Hepatocyte (in vitro differentiated cells): ENCODE measurements at regions not wholly inside any gene's neighbourhood (a gene's known extent, or its start where the extent isn't known, plus 50 kb on each side); places are given as distances from the start of the nearest gene placed in this dataset.

Source experiments
- DNase-seq: peaks from one replicate; pipeline ENCODE4 v3.0.0-alpha.2; 2016; ENCODE audit warnings: low spot score
- H2AFZ ChIP-seq: fragments of 200-600 bp; sonication (generic); 2 replicates; pipeline ENCODE4 v1.6.0; 2016; ENCODE audit warnings: antibody characterized with exemption, mild to moderate bottlenecking
- H3K27ac ChIP-seq: fragments of 200-600 bp; sonication (generic); 2 replicates; pipeline ENCODE4 v1.5.1; 2016; ENCODE audit warnings: mild to moderate bottlenecking
- H3K27me3 ChIP-seq: fragments of 200-600 bp; sonication (generic); 2 replicates; pipeline ENCODE4 v1.6.1; 2016
- H3K36me3 ChIP-seq: fragments of 200-600 bp; sonication (generic); replicated peaks from 2 replicates; pipeline ENCODE4 v1.5.1; 2016; ENCODE audit warnings: low read depth; ENCODE audit not compliant: insufficient read depth
- H3K4me1 ChIP-seq: fragments of 200-600 bp; sonication (generic); 2 replicates; pipeline ENCODE4 v1.5.1; 2016; ENCODE audit warnings: mild to moderate bottlenecking, moderate library complexity; ENCODE audit not compliant: insufficient read depth
- H3K4me2 ChIP-seq: fragments of 200-600 bp; sonication (generic); 2 replicates; pipeline ENCODE4 v1.6.0; 2016
- H3K4me3 ChIP-seq: fragments of 200-600 bp; sonication (generic); 2 replicates; pipeline ENCODE4 v1.5.1; 2016; ENCODE audit warnings: mild to moderate bottlenecking
- H3K79me2 ChIP-seq: fragments of 200-600 bp; sonication (generic); 2 replicates; pipeline ENCODE4 v1.6.0; 2017; ENCODE audit warnings: mild to moderate bottlenecking
- H3K9me2 ChIP-seq: fragments of 200-600 bp; sonication (generic); replicated peaks from 2 replicates; pipeline ENCODE4 v1.6.0; 2017; ENCODE audit warnings: mild to moderate bottlenecking; ENCODE audit not compliant: insufficient read depth
- H3K9me3 ChIP-seq: fragments of 200-600 bp; sonication (generic); 2 replicates; pipeline ENCODE4 v1.5.1; 2016; ENCODE audit warnings: low read depth, mild to moderate bottlenecking
- H4K20me1 ChIP-seq: fragments of 200-600 bp; sonication (generic); 2 replicates; pipeline ENCODE4 v1.6.0; 2016; ENCODE audit warnings: mild to moderate bottlenecking; ENCODE audit not compliant: insufficient read depth, poor library complexity, severe bottlenecking
- CTCF ChIP-seq: fragments of 200-600 bp; sonication (generic); IDR thresholded peaks from 2 replicates; pipeline ENCODE4 v1.5.1; 2016; ENCODE audit warnings: antibody characterized with exemption, mild to moderate bottlenecking; ENCODE audit not compliant: poor library complexity
- EZH2 ChIP-seq: fragments of 200-600 bp; sonication (generic); IDR thresholded peaks from 2 replicates; pipeline ENCODE4 v1.6.1; 2016; ENCODE audit warnings: antibody characterized with exemption, mild to moderate bottlenecking, borderline replicate concordance
- EZH2phosphoT487 ChIP-seq: fragments of 200-600 bp; sonication (generic); IDR thresholded peaks from one replicate; pipeline ENCODE4 v1.6.1; 2018; ENCODE audit warnings: antibody characterized with exemption, mild to moderate bottlenecking, low read depth, moderate library complexity; ENCODE audit not compliant: unreplicated experiment, severe bottlenecking
- WGBS: methylation state at CpG from one replicate; pipeline ENCODE4 v1.1.6; 2016; ENCODE audit warnings: low lambda C conversion rate; ENCODE audit errors: missing lambda C conversion rate; 5-methylcytosine and 5-hydroxymethylcytosine counted together

- 79% methylated on average over 1 of the region's 1 CpG for WGBS
- no peaks in the 10 kb centered on the region for H3K36me3 ChIP-seq
- H4K20me1 ChIP-seq: no peaks in the 10 kb centered on the region
- no peak overlapping the region for H2AFZ ChIP-seq
- no peak overlapping the region for H3K4me2 ChIP-seq
- TF ChIP-seq CTCF (no peak), EZH2 (no peak), EZH2phosphoT487 (no peak)
- H3K27me3 ChIP-seq: no peaks in the 10 kb centered on the region
- H3K4me1 ChIP-seq: no peaks in the 10 kb centered on the region
- no peaks in the 10 kb centered on the region for H3K9me3 ChIP-seq
- H3K4me3 ChIP-seq: no peak overlapping the region
- DNase-seq: no peak
- no peaks in the 10 kb centered on the region for H3K79me2 ChIP-seq
- no peak overlapping the region for H3K27ac ChIP-seq
- no peaks in the 10 kb centered on the region for H3K9me2 ChIP-seq
Observed at GRCh38 chr2:121830809-121831208, 75.4 kb downstream of the TSN start.

- no peak overlapping the region for H3K4me2 ChIP-seq
- H4K20me1 ChIP-seq: no peaks in the 10 kb centered on the region
- H3K9me2 ChIP-seq: no peaks in the 10 kb centered on the region
- WGBS: 81% methylated on average over 9 of the region's 9 CpGs
- TF ChIP-seq EZH2phosphoT487: no peak
- no peak for TF ChIP-seq EZH2
- no peak for TF ChIP-seq CTCF
- DNase-seq: no peak
- H3K4me1 ChIP-seq: no peaks in the 10 kb centered on the region
- H3K79me2 ChIP-seq: no peaks in the 10 kb centered on the region
- H3K4me3 ChIP-seq: no peak overlapping the region
- H3K36me3 ChIP-seq: no peaks in the 10 kb centered on the region
- H3K27me3 ChIP-seq: no peaks in the 10 kb centered on the region
- no peak overlapping the region for H2AFZ ChIP-seq
- H3K27ac ChIP-seq: no peak overlapping the region
- H3K9me3 ChIP-seq: no peaks in the 10 kb centered on the region
Observed at GRCh38 chr2:121831841-121832240, 76.4 kb downstream of the TSN start.

DNA sequence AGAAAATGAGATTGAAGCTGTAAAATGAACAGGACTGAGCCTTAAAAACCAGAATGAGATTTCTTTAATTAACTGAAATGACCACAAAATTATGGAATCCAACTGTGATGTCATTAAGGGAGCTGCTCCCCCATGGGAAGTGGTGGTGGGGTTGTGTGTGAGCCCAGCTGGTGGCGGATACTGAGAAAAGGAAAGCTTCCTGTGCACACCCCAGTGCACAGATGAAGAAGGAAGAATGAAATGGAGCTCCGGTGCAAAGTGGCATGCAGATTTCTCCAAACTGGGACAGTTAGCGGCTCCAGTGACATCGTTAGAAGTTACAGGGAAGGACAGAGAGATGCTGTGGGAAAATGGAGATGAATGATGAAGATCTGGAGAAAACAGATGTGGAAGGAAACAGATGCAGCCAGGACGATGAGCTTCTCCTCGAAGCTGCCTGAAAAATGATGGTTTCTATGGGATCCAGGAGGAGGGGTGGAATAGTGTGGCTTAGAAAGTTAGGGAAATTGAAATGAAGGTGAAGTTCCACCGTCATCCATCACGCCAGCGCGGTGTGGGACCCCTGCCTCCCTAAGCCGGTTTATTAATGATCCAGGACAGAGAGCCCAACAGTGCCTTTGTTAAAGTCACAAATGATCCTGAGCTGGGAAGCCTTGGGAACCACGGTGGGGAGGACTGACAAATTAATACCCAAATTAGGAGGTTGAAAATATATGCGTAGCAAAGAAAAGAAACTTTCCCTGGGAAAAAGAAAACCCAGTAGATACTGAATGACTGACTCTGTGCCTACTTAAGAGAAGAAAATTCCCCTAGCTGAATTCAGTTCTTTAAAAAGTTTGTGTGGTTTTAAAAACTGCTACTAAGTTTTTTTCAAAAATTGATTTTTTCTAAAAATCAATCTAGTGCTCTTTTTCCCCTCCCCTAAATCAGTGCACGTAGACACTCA is 77.2 kb downstream of the TSN start:
- no peaks in the 10 kb centered on the region for H3K36me3 ChIP-seq
- DNase-seq: no peak
- no peak overlapping the region for H3K27ac ChIP-seq
- H3K79me2 ChIP-seq: no peaks in the 10 kb centered on the region
- no peak overlapping the region for H3K4me3 ChIP-seq
- no peak overlapping the region for H3K4me2 ChIP-seq
- no peaks in the 10 kb centered on the region for H3K4me1 ChIP-seq
- H3K9me2 ChIP-seq: no peaks in the 10 kb centered on the region
- H3K27me3 ChIP-seq: no peaks in the 10 kb centered on the region
- 93% methylated on average over 14 of the region's 14 CpGs for WGBS
- TF ChIP-seq EZH2 (no peak), EZH2phosphoT487 (no peak), CTCF (no peak)
- H2AFZ ChIP-seq: no peak overlapping the region
- H3K9me3 ChIP-seq: no peaks in the 10 kb centered on the region
- no peaks in the 10 kb centered on the region for H4K20me1 ChIP-seq
